ENCODE measurements at regions not wholly inside any gene's neighbourhood (a gene's known extent, or its start where the extent isn't known, plus 50 kb on each side); places are given as distances from the start of the nearest gene placed in this dataset.

- no peak for TF ChIP-seq CTCF (IDR thresholded peaks at IDR 0.05; ENCODE audit: insufficient read depth, low read depth, low read length)
- TF ChIP-seq EZH2 (IDR thresholded peaks at IDR 0.05; ENCODE audit: insufficient read depth, low read length), result no peak
These were observed 51.4 kb downstream of the MARCHF4 start for GRCh38 chr2:216320852-216321251.
